ENCODE measurements at regions not wholly inside any gene's neighbourhood (a gene's known extent, or its start where the extent isn't known, plus 50 kb on each side); places are given as distances from the start of the nearest gene placed in this dataset.

- DNase-seq (ENCODE audit: low spot score): no peak
Measured at GRCh38 chr1:5812295-5812694, 179.9 kb downstream of the NPHP4 start.

- no peak for DNase-seq (ENCODE audit: low spot score)
Measured at GRCh38 chr1:5811419-5811818, 180.8 kb downstream of the NPHP4 start.

- no peak for DNase-seq (ENCODE audit: low spot score)
Measured at GRCh38 chr1:5810553-5811270, 181.5 kb downstream of the NPHP4 start.

- no peak for DNase-seq (ENCODE audit: low spot score)
Measured at GRCh38 chr1:5810131-5810530, 182.1 kb downstream of the NPHP4 start.

GRCh38 chr1:5809207-5809788, 182.9 kb downstream of the NPHP4 start:
- no peak for DNase-seq (ENCODE audit: low spot score)

- no peak for DNase-seq (ENCODE audit: low spot score)
Measured at GRCh38 chr1:5803851-5804250, 188.4 kb downstream of the NPHP4 start.

GRCh38 chr1:5802606-5803005, 189.6 kb downstream of the NPHP4 start:
- DNase-seq (ENCODE audit: low spot score): no peak

- DNase-seq (ENCODE audit: low spot score): no peak
Measured at GRCh38 chr1:5798904-5799303, 193.3 kb downstream of the NPHP4 start.

GRCh38 chr1:5798151-5798730, 194.0 kb downstream of the NPHP4 start:
- no peak for DNase-seq (ENCODE audit: low spot score)

GRCh38 chr1:5796028-5796427, 196.2 kb downstream of the NPHP4 start:
- DNase-seq (ENCODE audit: low spot score): no peak

GRCh38 chr1:5794279-5794678, 197.9 kb downstream of the NPHP4 start:
- DNase-seq (ENCODE audit: low spot score): no peak

GRCh38 chr1:5793516-5793915, 198.7 kb downstream of the NPHP4 start:
- no peak for DNase-seq (ENCODE audit: low spot score)

- DNase-seq (ENCODE audit: low spot score): no peak
Measured at GRCh38 chr1:5781079-5781478, 211.1 kb downstream of the NPHP4 start.

- DNase-seq (ENCODE audit: low spot score): no peak
Measured at GRCh38 chr1:5780324-5780716, 211.9 kb downstream of the NPHP4 start.

GRCh38 chr1:5779608-5780323, 212.5 kb downstream of the NPHP4 start:
- no peak for DNase-seq (ENCODE audit: low spot score)

- no peak for DNase-seq (ENCODE audit: low spot score)
Measured at GRCh38 chr1:5776035-5776550, 216.1 kb downstream of the NPHP4 start.

GRCh38 chr1:5774019-5774418, 218.2 kb downstream of the NPHP4 start:
- no peak for DNase-seq (ENCODE audit: low spot score)

- DNase-seq (ENCODE audit: low spot score): no peak
Measured at GRCh38 chr1:5771788-5772187, 220.4 kb downstream of the NPHP4 start.

GRCh38 chr1:5770981-5771765, 221.1 kb downstream of the NPHP4 start:
- DNase-seq (ENCODE audit: low spot score): no peak

- no peak for DNase-seq (ENCODE audit: low spot score)
Measured at GRCh38 chr1:5769760-5770159, 222.5 kb downstream of the NPHP4 start.

GRCh38 chr1:5769146-5769545, 223.1 kb downstream of the NPHP4 start:
- DNase-seq (ENCODE audit: low spot score): no peak

GRCh38 chr1:5768014-5768413, 224.2 kb downstream of the NPHP4 start:
- no peak for DNase-seq (ENCODE audit: low spot score)

Data from AG20443 (cell line).